Liver (tissue), 7 donors: ENCODE measurements at regions not wholly inside any gene's neighbourhood (a gene's known extent, or its start where the extent isn't known, plus 50 kb on each side); places are given as distances from the start of the nearest gene placed in this dataset.
"Not testable (repeated sequence)": the region's sequence is repeated elsewhere in the genome, so short reads cannot be mapped to it uniquely, and the experiment has no call there.

Source experiments
- DNase-seq: peaks from one replicate; pipeline ENCODE4 v3.0.0-alpha.2; 2017; ENCODE audit warnings: low spot score
- H3K27ac ChIP-seq, 2 donors: one replicate each; pipeline ENCODE4 v1.7.0; 2013; ENCODE audit warnings: inconsistent platforms in 2 of 2, low read length in 2 of 2, control low read depth in 1 of 2, low read depth in 1 of 2, mild to moderate bottlenecking in 1 of 2
- H3K27me3 ChIP-seq, 4 donors: one replicate each; pipeline versions ENCODE4 v1.6.1 to v1.7.0; 2013; ENCODE audit warnings: low read length in 3 of 4, inconsistent platforms in 1 of 4, mild to moderate bottlenecking in 1 of 4, moderate library complexity in 1 of 4; ENCODE audit not compliant: control insufficient read depth in 4 of 4, insufficient read depth in 4 of 4
- H3K36me3 ChIP-seq, 4 donors: one replicate each; pipeline versions ENCODE4 v1.6.1 to v1.7.0; 2013; ENCODE audit warnings: low read length in 3 of 4, mild to moderate bottlenecking in 3 of 4, low read depth in 1 of 4, moderate library complexity in 1 of 4; ENCODE audit not compliant: control insufficient read depth in 4 of 4, insufficient read depth in 3 of 4
- H3K4me1 ChIP-seq, 4 donors: one replicate each; pipeline versions ENCODE4 v1.6.1 to v1.7.0; 2013; ENCODE audit warnings: low read length in 3 of 4, mild to moderate bottlenecking in 3 of 4, moderate library complexity in 1 of 4; ENCODE audit not compliant: control insufficient read depth in 4 of 4, insufficient read depth in 4 of 4
- H3K4me3 ChIP-seq, 3 donors: one replicate each; pipeline versions ENCODE4 v1.6.1 to v1.7.0; 2013; ENCODE audit warnings: low read length in 3 of 3, control low read depth in 1 of 3, low read depth in 1 of 3, mild to moderate bottlenecking in 1 of 3
- H3K9ac ChIP-seq, 2 donors: one replicate each; pipeline ENCODE4 v1.7.0; 2013; ENCODE audit warnings: low read length in 2 of 2, mild to moderate bottlenecking in 2 of 2, moderate library complexity in 2 of 2, control low read depth in 1 of 2, low read depth in 1 of 2
- H3K9me3 ChIP-seq, 4 donors: one replicate each; pipeline versions ENCODE4 v1.6.1 to v1.7.0; 2013; ENCODE audit warnings: low read length in 3 of 4; ENCODE audit not compliant: control insufficient read depth in 4 of 4
- ATF3 ChIP-seq: IDR thresholded peaks from 2 replicates; pipeline ENCODE4 v1.6.1; 2016; ENCODE audit warnings: antibody characterized with exemption
- EGR1 ChIP-seq, 2 donors: IDR thresholded peaks; 2 replicates each; pipeline ENCODE4 v1.6.1; 2016 to 2018; ENCODE audit warnings: antibody characterized with exemption in 2 of 2, low read depth in 2 of 2
- FOXA2 ChIP-seq: IDR thresholded peaks from 2 replicates; pipeline ENCODE4 v1.6.1; 2016; ENCODE audit warnings: antibody characterized with exemption
- GABPA ChIP-seq, 2 donors: IDR thresholded peaks in 1 of 2; conservative IDR thresholded peaks in 1 of 2; 2 replicates each; pipeline ENCODE4 v1.6.1; 2016; ENCODE audit warnings: antibody characterized with exemption in 2 of 2, mild to moderate bottlenecking in 1 of 2, moderate library complexity in 1 of 2
- HNF4G ChIP-seq: IDR thresholded peaks from 2 replicates; pipeline ENCODE4 v1.6.1; 2016; ENCODE audit warnings: antibody characterized with exemption
- MAX ChIP-seq: IDR thresholded peaks from 2 replicates; pipeline ENCODE4 v1.6.1; 2016; ENCODE audit warnings: antibody characterized with exemption
- RAD21 ChIP-seq, 2 donors: IDR thresholded peaks; 2 replicates each; pipeline ENCODE4 v1.6.1; 2016; ENCODE audit warnings: antibody characterized with exemption in 2 of 2, mild to moderate bottlenecking in 2 of 2
- REST ChIP-seq: IDR thresholded peaks from 2 replicates; pipeline ENCODE4 v1.6.1; 2016; ENCODE audit warnings: antibody characterized with exemption, mild to moderate bottlenecking
- SP1 ChIP-seq: IDR thresholded peaks from 2 replicates; pipeline ENCODE4 v1.6.1; 2018; ENCODE audit warnings: antibody characterized with exemption, mild to moderate bottlenecking
- TAF1 ChIP-seq: conservative IDR thresholded peaks from 2 replicates; pipeline ENCODE4 v1.6.1; 2016; ENCODE audit warnings: antibody characterized with exemption, mild to moderate bottlenecking
- WGBS: extraction: QIAGEN DNeasy Blood & Tissue Kit; methylation state at CpG from one replicate; pipeline ENCODE4 v1.1.7; 2013; 5-methylcytosine and 5-hydroxymethylcytosine counted together
- donor health status: healthy.
- donor health status: healthy.
- donor health status: healthy.
- donor health status: healthy.

- Histone ChIP-seq H3K9ac (no peak overlapping the region), H3K36me3 (no peaks in the 10 kb centered on the region), H3K4me1 (peaks cover 0 to 36% (median 29%) of the 10 kb centered on the region in 4 donors), H3K27ac (no peak overlapping the region), H3K4me3 (no peak overlapping the region), H3K9me3 (no peaks in the 10 kb centered on the region), H3K27me3 (no peaks in the 10 kb centered on the region)
- 94% methylated on average over 11 of the region's 11 CpGs for WGBS
- TF ChIP-seq GABPA (IDR thresholded peaks at IDR 0.05 in 1 of 2, conservative IDR thresholded peaks at IDR 0.05 in 1 of 2) (no peak), SP1 (no peak)
- no peak for DNase-seq
These were observed 56.6 kb upstream of the WNT7B start for GRCh38 chr22:46033256-46034200.

GRCh38 chr22:46034480-46034879 lies 57.5 kb upstream of the WNT7B start:
- DNase-seq, H3K9me3 ChIP-seq, H3K9ac ChIP-seq, H3K27me3 ChIP-seq, H3K27ac ChIP-seq, H3K36me3 ChIP-seq, H3K4me3 ChIP-seq: not testable (repeated sequence)
- 94% methylated on average over 5 of the region's 5 CpGs for WGBS
- peaks cover 0 to 36% (median 29%) of the 10 kb centered on the region in 4 donors for H3K4me1 ChIP-seq

GRCh38 chr22:46035380-46035741 lies 58.4 kb upstream of the WNT7B start:
- Histone ChIP-seq H3K4me3 (peak overlapping the region; percentile 20 to 63 (median 39)), H3K27ac (peak overlapping the region; percentile 73 to 87), H3K9ac (peak overlapping the region; percentile 81 to 95), H3K4me1 (peaks cover 0 to 36% (median 29%) of the 10 kb centered on the region in 4 donors), H3K27me3 (no peaks in the 10 kb centered on the region), H3K9me3 (no peaks in the 10 kb centered on the region), H3K36me3 (no peaks in the 10 kb centered on the region)
- WGBS: 1% methylated on average over 16 of the region's 16 CpGs
- DNase-seq: no peak
- no peak for TF ChIP-seq GABPA (IDR thresholded peaks at IDR 0.05 in 1 of 2, conservative IDR thresholded peaks at IDR 0.05 in 1 of 2)
- TF ChIP-seq TAF1: no peak
- TF ChIP-seq EGR1 (IDR thresholded peaks at IDR 0.05; ENCODE audit: low read depth in 2 of 2): no peak
- TF ChIP-seq FOXA2: no peak
- TF ChIP-seq ATF3: no peak
- TF ChIP-seq RAD21 (IDR thresholded peaks at IDR 0.05): no peak
- TF ChIP-seq HNF4G: no peak
- no peak for TF ChIP-seq REST
- TF ChIP-seq MAX: no peak
